NCI-H1105 (cell line): ENCODE measurements at regions not wholly inside any gene's neighbourhood (a gene's known extent, or its start where the extent isn't known, plus 50 kb on each side); places are given as distances from the start of the nearest gene placed in this dataset.
"Not testable (repeated sequence)": the region's sequence is repeated elsewhere in the genome, so short reads cannot be mapped to it uniquely, and the experiment has no call there.

Source experiments
- DNase-seq: peaks from one replicate; lab custom pipeline; 2025; lab: John Stamatoyannopoulos, UW

GRCh38 chr6:121639021-121639420 lies 203.6 kb downstream of the GJA1 start:
- no peak for DNase-seq

GRCh38 chr6:121641158-121641557 lies 205.7 kb downstream of the GJA1 start:
- no peak for DNase-seq

GRCh38 chr6:121645100-121645745 lies 209.8 kb downstream of the GJA1 start:
- DNase-seq: no peak

GRCh38 chr6:121647905-121648304 lies 212.5 kb downstream of the GJA1 start:
- DNase-seq: no peak

GRCh38 chr6:121649951-121650350 lies 214.5 kb downstream of the GJA1 start:
- DNase-seq: no peak

- DNase-seq: no peak
These were observed 216.0 kb downstream of the GJA1 start for GRCh38 chr6:121651420-121651819.

- DNase-seq: no peak
These were observed 216.8 kb downstream of the GJA1 start for GRCh38 chr6:121652223-121652622.

GRCh38 chr6:121652726-121653623 lies 217.5 kb downstream of the GJA1 start:
- no peak for DNase-seq

- DNase-seq: no peak
These were observed 218.2 kb downstream of the GJA1 start for GRCh38 chr6:121653624-121654008.

GRCh38 chr6:121657972-121658371 lies 222.5 kb downstream of the GJA1 start:
- no peak for DNase-seq

GRCh38 chr6:121660277-121660676 lies 224.8 kb downstream of the GJA1 start:
- no peak for DNase-seq

- DNase-seq: no peak
These were observed 227.9 kb downstream of the GJA1 start for GRCh38 chr6:121663292-121663810.

- DNase-seq: no peak
These were observed 228.7 kb downstream of the GJA1 start for GRCh38 chr6:121664158-121664557.

- no peak for DNase-seq
These were observed 231.4 kb downstream of the GJA1 start for GRCh38 chr6:121666814-121667213.

GRCh38 chr6:121668259-121668658 lies 232.8 kb downstream of the GJA1 start:
- no peak for DNase-seq

GRCh38 chr6:121670511-121670910 lies 235.1 kb downstream of the GJA1 start:
- no peak for DNase-seq

- DNase-seq: no peak
These were observed 242.1 kb downstream of the GJA1 start for GRCh38 chr6:121677571-121677970.

GRCh38 chr6:121678245-121678644 lies 242.8 kb downstream of the GJA1 start:
- no peak for DNase-seq

GRCh38 chr6:121680058-121680457 lies 244.6 kb downstream of the GJA1 start:
- no peak for DNase-seq

GRCh38 chr6:121682666-121683065 lies 247.2 kb downstream of the GJA1 start:
- no peak for DNase-seq

GRCh38 chr6:121685806-121686205 lies 250.4 kb downstream of the GJA1 start:
- not testable (repeated sequence) for DNase-seq

- DNase-seq: peak; percentile 57
These were observed 251.2 kb downstream of the GJA1 start for GRCh38 chr6:121686611-121687023.

- DNase-seq: no peak
These were observed 253.5 kb downstream of the GJA1 start for GRCh38 chr6:121688974-121689373.
